BE2C (cell line): ENCODE measurements at regions not wholly inside any gene's neighbourhood (a gene's known extent, or its start where the extent isn't known, plus 50 kb on each side); places are given as distances from the start of the nearest gene placed in this dataset.
A peak's percentile ranks its signal among the peaks of the same experiment; 100 is the strongest.

Experiments
- DNase-seq: peaks from one replicate; pipeline ENCODE4 v3.0.0-alpha.2; 2020
- H3K27me3 ChIP-seq: fragments of 250-450 bp; sonication (Bioruptor Pico); 2 replicates; pipeline ENCODE4 v1.5.1; 2020; ENCODE audit warnings: mild to moderate bottlenecking
- H3K36me3 ChIP-seq: fragments of 250-450 bp; sonication (Bioruptor Pico); 2 replicates; pipeline ENCODE4 v1.5.1; 2020; ENCODE audit warnings: mild to moderate bottlenecking
- H3K4me1 ChIP-seq: fragments of 250-450 bp; sonication (Bioruptor Pico); 2 replicates; pipeline ENCODE4 v1.5.1; 2020
- H3K4me3 ChIP-seq: 2 replicates; pipeline ENCODE4 v1.5.1; 2011; ENCODE audit warnings: low read depth, low read length
- H3K9me3 ChIP-seq: fragments of 250-450 bp; sonication (Bioruptor Pico); 2 replicates; pipeline ENCODE4 v1.5.1; 2020
- TF ChIP-seq, protein P1 (sequence below): IDR thresholded peaks from 2 replicates; pipeline ENCODE4 v1.5.1; 2012; ENCODE audit warnings: mild to moderate bottlenecking, low read depth, low read length

DNA sequence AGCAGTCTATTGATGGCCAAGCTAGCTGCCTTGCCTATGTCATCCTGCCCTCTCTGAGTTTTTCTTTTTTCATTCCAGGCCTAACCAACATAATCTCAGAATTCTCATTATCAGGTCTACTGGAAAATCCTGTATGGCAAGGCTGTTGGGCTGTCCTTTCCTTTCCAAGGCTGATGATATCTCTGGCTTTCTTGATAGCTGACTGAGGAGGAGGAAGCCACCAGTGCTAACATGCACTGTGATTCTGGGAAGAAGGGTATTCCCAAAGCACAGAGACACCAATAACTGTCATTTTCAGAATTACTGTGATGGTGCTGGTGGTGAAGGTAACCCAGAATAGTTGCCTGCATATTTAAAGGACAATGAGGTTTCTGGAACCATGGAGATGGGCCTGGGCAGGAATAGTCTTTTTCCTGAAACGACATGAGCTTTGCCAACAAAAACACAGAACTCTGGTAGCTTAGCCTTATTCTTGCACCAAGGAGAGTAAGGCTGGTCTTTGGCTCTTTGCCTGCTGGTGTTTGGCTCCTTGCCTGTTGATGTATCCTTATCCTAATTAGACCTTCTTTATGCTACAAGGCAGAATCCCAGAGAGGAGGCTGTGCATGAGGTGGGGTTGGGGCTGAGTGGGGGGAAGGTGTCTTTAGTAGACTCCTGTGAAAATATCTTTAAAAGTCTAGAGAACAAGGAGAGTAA is 157.4 kb downstream of the TNFSF18 start:
- Histone ChIP-seq H3K4me3 (no peak overlapping the region), H3K36me3 (no peaks in the 10 kb centered on the region), H3K4me1 (peaks cover 3% of the 10 kb centered on the region; the same call in 1 of the 2 replicates), H3K27me3 (no peaks in the 10 kb centered on the region), H3K9me3 (no peaks in the 10 kb centered on the region)
- DNase-seq: peak; percentile 22
- TF ChIP-seq, protein P1, sequence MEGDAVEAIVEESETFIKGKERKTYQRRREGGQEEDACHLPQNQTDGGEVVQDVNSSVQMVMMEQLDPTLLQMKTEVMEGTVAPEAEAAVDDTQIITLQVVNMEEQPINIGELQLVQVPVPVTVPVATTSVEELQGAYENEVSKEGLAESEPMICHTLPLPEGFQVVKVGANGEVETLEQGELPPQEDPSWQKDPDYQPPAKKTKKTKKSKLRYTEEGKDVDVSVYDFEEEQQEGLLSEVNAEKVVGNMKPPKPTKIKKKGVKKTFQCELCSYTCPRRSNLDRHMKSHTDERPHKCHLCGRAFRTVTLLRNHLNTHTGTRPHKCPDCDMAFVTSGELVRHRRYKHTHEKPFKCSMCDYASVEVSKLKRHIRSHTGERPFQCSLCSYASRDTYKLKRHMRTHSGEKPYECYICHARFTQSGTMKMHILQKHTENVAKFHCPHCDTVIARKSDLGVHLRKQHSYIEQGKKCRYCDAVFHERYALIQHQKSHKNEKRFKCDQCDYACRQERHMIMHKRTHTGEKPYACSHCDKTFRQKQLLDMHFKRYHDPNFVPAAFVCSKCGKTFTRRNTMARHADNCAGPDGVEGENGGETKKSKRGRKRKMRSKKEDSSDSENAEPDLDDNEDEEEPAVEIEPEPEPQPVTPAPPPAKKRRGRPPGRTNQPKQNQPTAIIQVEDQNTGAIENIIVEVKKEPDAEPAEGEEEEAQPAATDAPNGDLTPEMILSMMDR: no peak

DNA sequence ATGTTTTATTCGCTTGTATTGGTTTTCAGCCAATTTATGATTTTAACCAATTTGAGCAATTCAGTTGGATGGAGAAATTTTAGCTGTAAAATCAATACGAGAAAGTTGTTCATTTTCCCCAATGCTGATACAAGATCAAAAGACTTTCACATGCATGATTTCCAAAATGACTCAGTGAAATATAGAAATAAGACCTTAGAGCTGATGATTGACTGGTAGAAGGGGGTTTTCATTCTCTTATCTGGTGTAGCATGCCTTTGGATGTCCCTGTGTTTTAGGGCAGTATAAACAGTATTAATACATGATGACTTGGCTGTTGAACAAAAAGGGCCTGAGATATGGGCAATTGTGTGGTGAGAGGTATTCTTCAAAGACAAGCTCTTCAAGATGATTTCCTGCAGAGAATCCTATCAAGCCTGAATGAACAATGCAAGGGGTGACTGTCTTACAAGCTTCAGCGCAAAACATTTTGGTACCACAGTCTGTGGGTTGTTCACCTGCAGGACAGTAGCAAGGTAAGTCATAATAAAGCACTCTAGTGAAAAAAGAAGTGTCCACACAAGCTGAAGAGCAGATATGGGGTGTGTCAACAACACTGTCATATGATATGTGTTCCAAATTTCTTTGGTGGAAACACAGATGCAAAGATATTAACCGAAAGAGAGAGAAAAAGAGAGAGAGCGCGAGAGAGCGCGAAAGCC is 156.2 kb downstream of the TNFSF18 start:
- no peaks in the 10 kb centered on the region for H3K27me3 ChIP-seq
- H3K4me1 ChIP-seq: peaks cover 3% of the 10 kb centered on the region; the same call in 1 of the 2 replicates
- H3K4me3 ChIP-seq: no peak overlapping the region
- no peak for DNase-seq
- H3K9me3 ChIP-seq: no peaks in the 10 kb centered on the region
- no peaks in the 10 kb centered on the region for H3K36me3 ChIP-seq
- TF ChIP-seq, protein P1: no peak

DNA sequence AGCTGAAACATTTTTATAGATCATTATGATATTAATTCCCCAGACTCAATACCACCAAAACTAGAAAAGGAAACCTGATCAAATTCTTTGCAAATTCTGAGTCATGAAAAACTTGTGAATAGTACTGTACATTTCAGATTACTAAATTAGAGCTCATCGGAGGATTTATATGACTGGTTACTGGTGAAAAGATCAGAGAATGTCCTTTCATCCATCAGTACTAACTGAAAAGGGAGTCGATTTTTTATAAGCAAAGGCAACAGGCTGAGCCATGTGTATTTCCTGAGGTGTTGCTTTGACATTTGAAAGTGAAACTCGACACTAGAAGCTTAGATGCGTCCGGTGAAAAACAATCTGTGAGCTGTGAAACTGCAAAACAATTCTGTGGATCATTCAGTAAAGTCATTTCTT is 155.7 kb downstream of the TNFSF18 start:
- TF ChIP-seq, protein P1: no peak
- Histone ChIP-seq H3K4me3 (no peak overlapping the region), H3K36me3 (no peaks in the 10 kb centered on the region), H3K4me1 (peaks cover 3% of the 10 kb centered on the region; the same call in 1 of the 2 replicates), H3K27me3 (no peaks in the 10 kb centered on the region), H3K9me3 (no peaks in the 10 kb centered on the region)
- DNase-seq: no peak

DNA sequence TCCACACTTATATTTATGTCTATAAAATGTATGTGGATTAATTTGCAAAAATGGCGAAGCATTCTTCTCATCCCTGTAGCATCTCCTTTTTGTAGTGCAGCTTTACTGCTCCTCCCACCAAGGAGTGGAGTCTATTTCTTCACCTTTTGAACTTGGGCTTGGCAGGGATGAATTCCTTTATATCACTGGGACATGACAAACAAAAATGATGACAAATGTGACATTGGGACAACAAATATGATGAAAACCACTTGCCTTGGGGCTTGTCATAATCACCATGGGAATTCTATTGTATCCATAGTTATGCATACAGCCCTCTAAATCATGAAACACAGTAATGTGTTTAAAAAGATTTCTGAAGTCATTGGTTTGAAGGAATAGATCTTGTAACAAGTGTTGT is 155.0 kb downstream of the TNFSF18 start:
- no peaks in the 10 kb centered on the region for H3K36me3 ChIP-seq
- TF ChIP-seq, protein P1: no peak
- H3K27me3 ChIP-seq: no peaks in the 10 kb centered on the region
- peaks cover 3% of the 10 kb centered on the region; the same call in 1 of the 2 replicates for H3K4me1 ChIP-seq
- no peak overlapping the region for H3K4me3 ChIP-seq
- no peaks in the 10 kb centered on the region for H3K9me3 ChIP-seq
- DNase-seq: no peak

DNA sequence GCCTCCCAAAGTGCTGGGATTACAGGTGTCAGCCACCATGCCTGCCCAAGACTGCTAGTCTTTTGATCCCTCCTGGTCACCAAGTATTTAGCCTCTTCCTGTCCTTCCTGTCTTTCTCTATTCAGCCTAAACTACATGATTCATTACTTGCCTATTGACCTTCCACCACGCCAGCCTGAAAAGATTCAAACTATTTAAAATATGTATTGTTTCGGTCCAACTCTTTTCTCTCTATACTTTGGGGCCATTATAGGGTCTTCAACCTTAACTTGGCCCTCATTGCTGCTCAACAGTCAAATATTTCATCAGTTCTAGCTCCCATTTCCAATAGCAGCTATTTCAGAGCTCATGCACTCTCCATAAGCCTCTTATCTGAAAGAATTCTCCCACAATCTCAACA is 153.0 kb downstream of the TNFSF18 start:
- Histone ChIP-seq H3K4me1 (peaks cover 3% of the 10 kb centered on the region), H3K9me3 (no peaks in the 10 kb centered on the region), H3K36me3 (no peaks in the 10 kb centered on the region), H3K27me3 (no peaks in the 10 kb centered on the region), H3K4me3 (no peak overlapping the region)
- TF ChIP-seq, protein P1: no peak
- no peak for DNase-seq

DNA sequence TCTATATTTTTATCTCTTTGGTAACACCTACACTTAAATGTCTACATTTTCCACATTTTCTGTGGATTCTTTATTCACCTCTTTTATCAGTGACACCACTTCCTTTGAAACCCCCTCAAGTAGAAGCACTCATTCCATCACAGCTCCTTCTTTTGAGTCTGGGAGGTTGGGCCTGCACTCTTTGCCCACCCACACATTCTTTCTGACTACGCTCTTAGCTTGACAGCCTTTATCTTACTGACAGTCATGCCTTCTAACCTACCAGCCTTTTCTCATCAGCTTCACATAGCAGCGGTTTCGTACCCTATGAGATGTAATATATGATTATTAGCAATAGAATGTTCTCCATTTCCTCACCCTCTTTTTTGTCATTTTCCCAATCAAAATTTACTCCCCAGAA is 151.9 kb downstream of the TNFSF18 start:
- Histone ChIP-seq H3K9me3 (no peaks in the 10 kb centered on the region), H3K4me3 (no peak overlapping the region), H3K4me1 (no peaks in the 10 kb centered on the region; the same call in 1 of the 2 replicates), H3K36me3 (no peaks in the 10 kb centered on the region), H3K27me3 (no peaks in the 10 kb centered on the region)
- no peak for DNase-seq
- TF ChIP-seq, protein P1: no peak
